Colon (tissue), 2 donors: ENCODE measurements at regions not wholly inside any gene's neighbourhood (a gene's known extent, or its start where the extent isn't known, plus 50 kb on each side); places are given as distances from the start of the nearest gene placed in this dataset.
"Not testable (repeated sequence)": the region's sequence is repeated elsewhere in the genome, so short reads cannot be mapped to it uniquely, and the experiment has no call there.

Experiments used
- FAIRE-seq: peaks from 2 replicates; lab custom pipeline; 2012; peaks lifted over from hg19 to GRCh38; lab: Jason Lieb, UNC
- donor health status: control.
- donor health status: control.

DNA sequence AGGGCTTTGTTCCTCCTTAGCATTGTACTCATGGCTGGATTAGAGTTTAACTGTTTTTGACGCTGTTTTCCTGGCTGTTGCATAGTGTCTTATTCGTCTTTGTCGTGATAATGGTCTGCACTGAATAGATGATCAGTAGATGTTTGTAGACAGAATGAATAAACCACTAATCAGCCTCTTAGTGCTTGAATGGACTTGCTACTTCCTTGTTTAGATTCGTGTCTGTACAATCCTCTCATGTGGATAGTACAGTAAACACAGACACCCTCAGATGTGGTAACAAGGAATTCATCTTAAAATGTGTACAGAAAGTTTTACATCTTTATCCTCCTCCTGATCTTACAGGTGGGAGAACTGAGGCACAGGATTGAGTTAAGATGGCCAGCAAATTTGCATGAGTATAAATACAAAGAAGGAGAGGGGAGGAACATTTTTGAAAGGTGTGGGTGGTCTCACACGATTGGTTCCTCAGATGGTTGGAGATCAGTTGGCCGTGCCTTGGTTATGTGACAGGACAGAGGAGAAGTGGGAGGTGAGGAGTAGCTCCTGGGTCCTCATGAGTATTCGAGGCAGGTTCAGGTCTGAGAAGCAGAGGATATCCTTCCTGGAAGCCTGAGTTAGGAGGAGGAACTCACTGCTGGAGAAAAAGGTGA lies 196.0 kb downstream of the KLRB1 start:
- FAIRE-seq = not testable (repeated sequence)

DNA sequence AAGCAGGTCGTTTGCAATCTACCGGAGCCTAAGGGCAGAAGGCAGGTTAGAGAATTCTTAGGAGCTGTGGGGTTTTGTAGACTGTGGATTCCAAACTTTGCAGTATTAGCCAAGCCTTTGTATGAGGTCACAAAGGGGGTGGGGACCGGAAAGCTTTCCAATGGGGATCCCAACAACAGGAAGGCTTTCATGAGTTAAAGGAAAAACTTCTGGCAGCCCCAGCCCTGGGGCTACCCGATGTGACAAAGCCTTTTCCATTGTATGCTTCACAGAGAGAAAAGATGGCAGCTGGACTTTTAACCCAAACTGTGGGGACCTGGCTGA lies 199.2 kb upstream of the PZP start:
- not testable (repeated sequence) for FAIRE-seq

DNA sequence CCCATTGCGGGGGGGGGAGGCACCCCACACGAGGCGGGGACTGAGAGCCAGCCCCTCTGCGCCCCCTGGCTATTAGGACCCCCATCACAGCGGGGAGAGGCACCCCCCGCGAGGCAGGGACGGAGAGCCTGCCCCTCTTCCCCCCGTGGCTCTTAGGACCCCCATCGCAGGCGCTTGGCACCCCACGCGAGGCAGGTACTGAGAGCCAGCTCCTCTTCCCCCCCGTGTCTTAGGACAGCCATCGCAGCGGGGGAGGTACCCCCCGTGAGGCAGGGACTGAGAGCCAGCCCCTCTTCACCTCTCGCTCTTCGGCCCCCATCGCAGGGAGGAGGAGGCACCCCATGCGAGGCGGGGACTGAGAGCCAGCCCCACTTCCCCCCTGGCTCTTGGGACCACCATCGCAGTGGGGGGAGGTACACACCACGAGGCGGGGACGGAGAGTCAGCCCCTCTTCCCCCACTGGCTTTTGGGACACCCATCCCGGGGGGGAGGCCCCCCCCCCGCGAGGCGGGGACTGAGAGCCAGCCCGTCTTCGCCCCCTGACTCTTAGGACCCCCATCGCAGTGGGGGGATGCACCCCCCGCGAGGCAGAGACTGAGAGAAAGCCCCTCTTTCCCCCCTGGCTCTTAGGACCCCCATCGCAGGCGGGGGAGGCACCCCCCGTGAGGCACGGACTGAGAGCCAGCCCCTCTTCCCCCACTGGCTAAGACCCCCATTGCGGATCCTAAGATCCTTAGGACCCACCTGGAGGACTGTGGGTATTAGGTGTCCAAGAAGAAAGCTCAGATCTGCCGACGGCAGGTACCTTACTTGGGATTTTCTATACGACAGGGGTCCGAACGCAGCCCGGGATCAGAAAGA lies 198.6 kb upstream of the PZP start:
- FAIRE-seq = no peak

DNA sequence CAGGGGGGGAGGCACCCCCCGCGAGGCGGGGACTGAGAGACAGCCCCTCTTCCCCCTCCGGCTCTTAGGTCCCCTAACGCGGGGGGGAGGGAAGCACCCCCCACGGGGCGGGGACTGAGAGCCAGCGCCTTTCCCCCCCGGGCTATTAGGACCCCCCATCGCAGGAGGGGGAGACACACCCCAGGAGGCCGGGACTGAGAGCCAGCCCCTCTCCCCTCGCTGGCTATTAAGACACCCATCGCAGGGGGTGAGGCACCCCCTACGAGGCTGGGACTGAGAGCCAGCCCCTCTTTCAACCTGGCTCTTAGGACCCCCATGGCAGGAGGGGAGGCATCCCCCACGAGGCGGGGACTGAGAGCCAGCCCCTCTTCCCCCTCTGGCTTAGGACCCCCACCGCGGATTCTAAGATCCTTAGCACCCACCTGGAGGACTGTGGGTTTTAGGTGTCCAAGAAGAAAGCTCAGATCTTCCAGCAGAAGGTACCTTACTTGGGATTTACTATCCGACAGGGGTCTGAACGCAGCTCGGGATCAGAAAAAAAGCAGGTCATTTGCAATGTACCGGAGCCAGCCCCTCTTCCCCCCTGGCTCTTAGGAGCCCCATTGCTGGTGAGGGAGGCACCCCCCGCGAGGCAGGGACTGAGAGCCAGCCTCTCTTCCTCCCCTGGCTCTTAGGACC lies 197.8 kb upstream of the PZP start:
- FAIRE-seq = no peak

DNA sequence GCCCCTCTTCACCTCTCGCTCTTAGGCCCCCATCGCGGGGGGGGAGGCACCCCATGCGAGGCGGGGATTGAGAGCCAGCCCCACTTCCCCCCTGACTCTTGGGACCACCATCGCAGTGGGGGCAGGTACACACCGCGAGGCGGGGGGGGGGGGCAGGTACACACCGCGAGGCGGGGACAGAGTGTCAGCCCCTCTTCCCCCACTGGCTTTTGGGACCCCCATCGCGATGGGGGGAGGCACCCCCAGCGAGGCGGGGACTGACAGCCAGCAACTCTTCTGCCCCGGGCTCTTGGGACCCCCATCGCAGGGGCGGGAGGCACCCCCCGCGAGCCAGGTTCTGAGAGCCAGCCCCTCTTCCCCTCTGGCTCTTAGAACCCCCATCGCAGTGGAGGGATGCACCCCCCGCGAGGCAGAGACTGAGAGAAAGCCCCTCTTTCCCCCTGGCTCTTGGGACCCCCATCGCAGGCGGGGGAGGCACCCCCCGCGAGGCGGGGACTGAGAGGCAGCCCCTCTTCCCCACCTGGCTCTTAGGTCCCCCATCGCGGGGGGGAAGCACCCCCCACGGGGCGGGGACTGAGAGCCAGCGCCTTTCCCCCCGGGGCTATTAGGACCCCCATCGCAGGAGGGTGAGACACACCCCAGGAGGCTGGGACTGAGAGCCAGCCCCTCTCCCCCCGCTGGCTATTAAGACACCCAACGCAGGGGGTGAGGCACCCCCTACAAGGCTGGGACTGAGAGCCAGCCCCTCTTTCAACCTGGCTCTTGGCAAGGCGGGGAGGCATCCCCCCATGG lies 196.5 kb upstream of the PZP start:
- no peak for FAIRE-seq

DNA sequence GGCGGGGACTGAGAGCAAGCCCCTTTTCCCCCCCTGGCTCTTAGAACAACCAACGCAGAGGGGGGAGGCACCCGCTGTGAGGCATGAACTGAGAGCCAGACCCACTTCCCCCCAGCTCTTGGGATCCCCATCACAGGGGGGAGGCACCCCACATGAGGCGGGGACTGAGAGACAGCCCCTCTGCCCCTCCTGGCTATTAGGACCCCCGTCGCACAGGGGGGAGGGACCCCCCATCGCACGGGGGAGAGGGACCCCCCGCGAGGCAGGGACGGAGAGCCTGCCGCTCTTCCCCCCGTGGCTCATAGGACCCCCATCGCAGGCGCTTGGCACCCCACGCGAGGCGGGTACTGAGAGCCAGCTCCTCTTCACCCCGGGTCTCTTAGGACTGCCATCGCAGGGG lies 195.8 kb upstream of the PZP start:
- FAIRE-seq = no peak

DNA sequence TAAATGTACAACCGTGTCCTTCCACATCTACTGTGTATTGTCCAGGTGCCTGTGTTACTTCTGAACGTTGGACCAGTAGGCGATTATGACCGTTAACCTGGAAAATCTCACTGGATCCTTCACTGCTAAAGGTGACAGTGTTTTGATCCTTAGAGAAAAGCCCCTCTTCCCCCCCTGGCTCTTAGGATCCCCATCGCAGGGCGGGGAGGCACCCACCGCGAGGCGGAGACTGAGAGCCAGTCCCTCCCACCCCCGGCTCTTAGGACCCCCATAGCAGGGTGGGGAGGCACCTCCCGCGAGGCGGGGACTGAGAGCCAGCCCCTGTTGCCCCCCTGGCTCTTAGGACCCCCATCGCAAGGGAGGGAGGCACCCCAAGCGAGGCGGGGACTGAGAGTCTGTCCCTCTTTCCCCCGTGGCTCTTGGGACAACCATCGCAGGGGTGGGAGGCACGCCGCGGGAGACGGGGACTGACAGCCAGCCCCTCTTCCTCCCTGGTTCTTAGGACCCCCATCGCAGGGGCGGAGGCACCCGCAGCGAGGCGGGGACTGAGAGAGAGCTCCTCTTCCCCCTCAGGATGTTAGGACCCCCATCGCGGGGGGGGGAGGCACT lies 194.3 kb upstream of the PZP start:
- not testable (repeated sequence) for FAIRE-seq

DNA sequence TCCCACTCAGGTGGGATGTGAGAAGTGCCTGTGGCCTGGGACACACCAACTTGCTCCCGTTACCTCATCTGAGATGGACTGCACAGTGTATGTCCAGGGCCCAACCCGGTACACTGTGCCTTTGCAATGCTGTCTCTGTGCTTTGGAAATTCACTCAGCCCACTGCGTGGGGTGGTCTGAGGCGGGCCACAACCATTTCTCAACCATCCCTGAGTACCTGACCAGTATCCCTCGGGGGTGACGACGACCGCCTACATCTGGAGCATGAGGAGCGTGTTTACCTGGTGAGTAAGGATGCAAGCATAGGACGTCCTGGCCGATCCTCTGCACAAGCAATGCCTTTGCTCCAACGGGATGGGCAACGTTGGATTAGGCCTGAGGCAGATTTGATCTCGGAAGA lies 188.2 kb upstream of the PZP start:
- FAIRE-seq = not testable (repeated sequence)

DNA sequence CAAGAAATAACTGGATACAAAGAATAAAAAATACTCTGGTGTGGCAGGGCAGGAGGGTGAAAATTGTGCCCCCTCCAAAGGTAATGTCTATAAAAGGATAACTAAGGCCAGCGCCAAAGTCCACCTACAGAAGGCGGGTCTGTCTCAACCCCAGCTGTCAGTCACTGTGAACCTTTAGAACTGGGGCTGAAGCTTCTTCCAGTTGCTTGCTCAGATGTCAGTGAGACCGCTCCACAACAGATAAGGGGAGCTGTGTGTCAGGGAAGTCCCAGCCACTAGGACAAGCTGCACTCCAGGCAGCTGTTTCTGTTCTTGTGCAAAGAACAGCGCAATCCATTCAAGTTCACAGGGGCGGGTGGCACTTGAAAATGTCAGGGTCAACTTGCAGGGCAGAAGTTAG lies 187.0 kb upstream of the PZP start:
- FAIRE-seq = not testable (repeated sequence)

DNA sequence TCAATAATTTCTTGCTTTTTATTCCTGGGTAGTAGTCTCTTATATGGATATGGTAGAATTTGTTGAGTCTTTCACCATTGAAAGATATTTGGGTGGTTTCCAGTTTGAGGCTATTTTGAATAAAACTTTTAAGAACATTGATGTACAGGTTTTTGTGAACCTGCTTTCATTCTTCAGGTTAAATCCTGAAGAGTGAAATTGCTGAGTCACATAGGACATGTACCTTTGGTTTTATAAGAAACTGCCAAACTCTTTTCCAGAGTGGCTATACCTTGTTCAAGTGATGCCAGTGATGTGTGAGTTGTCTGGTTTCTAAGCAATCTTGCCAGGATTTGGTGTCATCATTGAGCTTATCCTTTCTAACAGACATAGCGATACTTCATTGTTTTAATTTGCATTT lies 184.6 kb upstream of the PZP start:
- FAIRE-seq = no peak

DNA sequence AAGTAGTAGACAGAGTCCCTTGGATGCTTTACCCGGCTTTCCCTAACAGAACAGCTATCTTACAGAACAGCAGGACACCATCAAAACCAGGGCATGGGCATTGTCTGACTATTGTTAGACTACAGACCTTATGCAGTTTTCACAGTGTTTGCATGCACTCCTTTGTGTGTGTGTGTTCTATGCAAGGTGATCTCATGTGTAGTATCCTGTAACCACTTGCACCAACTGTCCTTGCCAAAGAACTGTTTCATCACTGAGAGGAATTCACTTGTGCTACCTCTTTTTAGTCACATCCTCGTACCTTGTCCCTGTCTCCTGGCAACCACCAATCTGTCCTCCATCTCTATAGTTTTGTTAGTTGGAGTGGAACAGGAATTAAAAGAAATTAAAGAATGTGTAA lies 183.6 kb upstream of the PZP start:
- FAIRE-seq = no peak

DNA sequence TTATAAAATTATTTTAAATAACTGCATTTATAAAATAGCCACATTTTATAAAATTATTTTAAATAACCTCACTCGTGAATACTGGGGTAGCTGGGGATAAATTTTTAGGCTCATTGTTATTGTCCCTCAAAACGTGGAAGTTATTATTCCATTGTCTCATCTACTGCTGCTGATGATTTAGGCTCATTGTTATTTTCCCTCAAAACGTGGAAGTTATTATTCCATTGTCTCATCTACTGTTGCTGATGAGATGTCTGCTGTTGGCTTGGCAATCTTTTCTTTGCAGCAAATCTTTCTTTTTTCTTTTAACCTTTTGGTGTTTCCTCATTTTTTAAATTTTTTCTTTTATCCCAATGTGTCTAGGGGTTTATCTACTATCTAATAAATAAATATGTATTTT lies 182.6 kb upstream of the PZP start:
- no peak for FAIRE-seq

DNA sequence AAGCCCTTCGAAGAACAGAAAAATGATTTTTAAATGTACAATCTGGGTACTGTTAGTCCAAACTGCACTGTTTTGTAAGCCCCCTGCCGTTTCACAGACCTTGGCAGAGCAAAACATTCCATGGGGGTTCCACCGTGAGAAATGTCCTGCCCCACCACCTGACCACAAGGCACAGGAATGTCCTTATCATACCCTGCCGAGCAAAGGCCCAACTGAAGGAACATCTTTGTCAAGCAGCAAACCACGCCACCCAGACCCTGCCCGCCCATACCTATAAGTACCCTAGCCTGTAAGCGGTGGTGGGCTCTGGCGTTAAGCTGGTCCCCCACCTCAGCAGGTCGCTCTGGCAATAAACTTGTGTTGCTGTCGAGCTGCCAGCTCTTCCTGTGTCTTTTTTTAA lies 181.6 kb upstream of the PZP start:
- no peak for FAIRE-seq

DNA sequence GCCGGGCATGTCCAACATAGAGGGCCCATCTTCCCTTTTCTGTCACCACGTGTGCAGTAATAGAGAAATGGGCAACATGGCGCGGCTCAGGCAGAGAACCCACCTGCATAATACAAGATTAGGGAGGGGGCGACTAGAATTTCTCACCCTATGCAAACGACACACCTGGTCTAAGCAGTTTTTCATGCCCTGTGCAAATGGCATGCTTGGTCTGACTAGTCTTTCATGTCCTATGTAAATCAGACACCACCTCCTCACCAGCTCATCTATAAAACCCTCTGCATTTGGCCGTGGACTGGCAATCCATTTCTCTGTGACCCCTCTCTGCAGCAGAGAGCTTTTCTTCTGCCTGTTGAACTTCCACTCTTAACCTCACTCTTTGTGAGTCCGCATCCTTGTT lies 180.2 kb upstream of the PZP start:
- FAIRE-seq = no peak

DNA sequence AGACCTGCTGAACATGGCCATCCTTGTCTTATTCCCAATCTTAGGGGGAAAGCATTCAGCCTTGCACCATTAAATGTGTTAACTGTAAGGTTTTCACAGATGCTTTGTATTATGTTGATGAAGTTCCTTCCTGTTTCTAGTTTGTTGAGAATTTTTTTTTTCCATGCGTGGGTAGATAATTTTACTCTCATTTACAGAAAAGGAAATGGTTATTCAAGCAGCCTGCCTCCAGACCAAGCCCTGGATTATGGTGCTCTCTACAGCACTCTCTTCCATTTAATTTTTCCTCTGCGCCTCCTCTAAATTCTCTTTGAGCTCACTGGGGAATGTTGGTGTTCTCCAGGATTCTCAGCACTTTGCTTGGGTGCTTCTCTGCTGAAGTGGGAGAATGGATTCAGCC lies 179.3 kb upstream of the PZP start:
- FAIRE-seq = no peak

DNA sequence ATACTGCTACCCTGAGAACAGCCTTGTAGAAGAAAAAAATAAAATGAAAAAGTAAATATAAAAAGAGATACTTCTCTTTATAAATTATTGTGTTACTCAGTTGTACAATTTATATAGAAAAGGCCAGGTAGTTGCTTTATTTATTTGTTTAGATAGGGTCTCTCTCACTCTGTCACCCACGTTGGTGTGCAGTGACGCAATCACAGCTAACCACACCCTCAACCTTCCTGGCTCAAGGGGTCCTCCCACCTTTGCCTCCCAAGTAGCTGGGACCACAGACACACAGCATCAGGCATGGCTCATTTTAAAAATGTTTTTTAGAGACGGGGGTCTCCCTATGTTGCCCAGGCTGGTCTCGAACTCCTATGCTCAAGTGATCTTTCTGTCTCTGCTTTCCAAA lies 175.4 kb upstream of the PZP start:
- no peak for FAIRE-seq

DNA sequence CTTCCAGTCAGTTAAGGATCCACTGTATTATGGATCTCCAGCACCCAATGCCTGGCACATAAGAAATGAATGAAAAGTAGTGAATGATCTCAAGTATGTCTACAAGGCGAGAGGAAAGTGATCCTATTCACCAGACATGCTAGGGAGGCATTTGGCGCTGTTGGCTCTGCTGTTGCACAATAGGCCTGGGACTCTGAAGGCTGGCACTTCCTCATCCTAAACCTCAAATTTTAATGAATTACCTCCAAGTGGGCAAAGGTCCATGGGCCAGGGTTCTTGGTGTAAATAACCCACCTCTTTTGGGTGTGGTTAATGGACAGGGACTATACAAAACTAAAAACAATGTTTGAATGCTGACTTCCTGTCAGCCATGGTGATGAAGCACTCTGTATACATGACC lies 173.4 kb upstream of the PZP start:
- no peak for FAIRE-seq

DNA sequence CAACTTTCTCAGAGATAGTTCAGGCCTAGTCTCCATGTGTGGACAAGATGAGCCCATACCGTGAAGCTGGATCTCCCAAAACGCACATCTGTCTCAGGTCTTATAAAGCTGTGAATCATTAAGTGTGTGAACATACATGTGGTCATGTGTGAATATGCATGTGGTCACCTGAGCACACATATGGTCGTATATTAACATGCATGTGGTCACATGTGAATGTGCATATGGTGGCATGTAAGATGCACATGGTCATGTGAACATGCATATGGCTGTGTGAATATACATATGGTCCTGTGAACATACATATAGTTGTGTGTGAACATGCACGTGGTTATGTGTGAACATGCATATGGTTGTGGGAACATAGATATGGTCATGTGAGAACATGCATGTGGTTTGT lies 172.5 kb upstream of the PZP start:
- no peak for FAIRE-seq

DNA sequence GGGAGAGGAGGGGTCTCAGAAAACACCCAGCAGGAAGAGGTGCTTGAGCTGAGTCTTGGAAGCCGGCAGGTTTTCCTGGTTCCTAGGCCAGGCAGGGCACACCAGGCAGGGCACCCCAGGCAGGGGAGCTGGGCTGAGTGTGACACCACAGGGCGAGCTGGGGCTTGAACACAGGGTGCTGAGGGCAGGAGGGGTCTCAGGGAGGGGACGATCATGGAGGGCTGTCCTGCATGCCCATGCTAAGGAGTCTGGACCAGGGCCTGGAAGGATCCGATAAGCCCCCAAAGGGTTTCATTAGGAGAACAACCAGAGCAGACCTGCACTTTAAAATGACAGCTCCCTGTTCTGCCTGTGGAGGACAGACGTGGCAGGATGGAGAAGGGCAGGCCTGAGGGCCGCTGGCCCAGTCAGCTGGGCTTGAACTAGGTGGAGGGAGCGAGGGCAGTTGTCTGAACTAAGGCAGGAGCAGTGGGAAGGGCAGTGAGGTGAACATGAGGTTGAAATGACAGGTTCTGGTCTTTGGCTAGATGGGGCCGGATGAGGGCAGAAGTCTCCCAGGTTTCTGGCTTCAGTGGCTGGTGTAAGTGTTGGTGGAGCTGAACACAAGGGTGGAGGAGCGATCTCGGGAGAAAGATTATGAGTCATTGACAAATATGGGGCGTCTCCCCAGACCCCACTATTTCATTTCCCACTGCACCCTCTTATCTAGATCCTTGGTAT lies 171.0 kb upstream of the PZP start:
- FAIRE-seq = no peak

DNA sequence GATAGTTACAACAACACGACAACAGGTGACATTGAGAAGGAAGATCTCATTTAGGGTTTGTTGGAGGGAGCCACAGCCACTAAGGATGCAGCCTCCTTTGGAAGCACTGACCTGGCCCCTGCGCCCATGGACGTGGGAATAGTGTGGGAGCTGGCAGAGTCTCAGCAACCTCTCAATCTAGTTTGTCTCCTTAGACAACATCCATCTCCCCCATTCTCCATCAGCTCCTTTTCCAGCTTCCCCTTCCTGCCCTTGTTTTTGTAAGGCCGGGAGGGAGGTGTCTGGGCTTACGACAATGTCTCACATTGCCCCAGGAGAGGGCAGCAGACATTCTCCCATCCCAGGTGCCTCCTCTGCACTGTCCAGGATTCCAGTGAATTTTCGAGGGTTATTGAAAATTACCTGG lies 170.2 kb upstream of the PZP start:
- no peak for FAIRE-seq

DNA sequence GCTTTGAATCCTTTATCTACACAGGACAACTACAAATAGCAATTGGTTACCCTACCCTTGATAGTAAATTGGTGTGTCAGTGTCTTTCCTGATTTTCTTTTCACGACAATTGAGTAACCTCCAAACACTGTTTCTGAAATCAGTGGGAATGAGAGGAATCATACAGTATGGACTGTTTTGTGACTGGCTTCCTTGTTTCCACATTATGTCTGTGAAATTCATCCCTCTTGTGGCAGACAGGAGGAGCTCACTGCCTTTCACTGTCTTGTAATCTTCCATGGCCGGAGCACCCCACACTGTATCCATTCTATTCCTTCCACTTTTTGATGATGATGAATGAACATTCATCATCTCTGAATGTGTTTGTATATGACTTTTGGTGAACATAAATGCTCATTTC lies 164.0 kb upstream of the PZP start:
- FAIRE-seq = no peak

DNA sequence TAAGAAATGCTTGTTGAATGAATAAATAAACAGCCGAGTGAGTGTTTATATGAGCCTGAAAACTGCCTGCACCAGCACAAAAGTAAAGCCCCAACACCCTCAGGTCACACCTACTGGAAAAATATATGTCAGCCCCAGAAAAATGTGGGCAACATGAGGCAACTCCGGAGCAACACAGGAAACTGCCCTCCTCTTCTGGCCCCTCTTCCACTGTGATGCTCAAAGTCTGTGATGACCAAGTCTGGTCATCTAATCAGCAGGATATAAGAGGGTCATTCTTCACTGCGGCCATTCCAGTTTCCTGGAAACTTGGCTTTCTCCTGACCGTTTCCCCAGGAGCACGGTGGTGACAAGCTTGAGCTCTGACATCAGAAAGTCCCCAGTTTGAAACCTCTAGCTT lies 159.6 kb upstream of the PZP start:
- no peak for FAIRE-seq
